Lung (tissue), 11 donors: ENCODE measurements at regions not wholly inside any gene's neighbourhood (a gene's known extent, or its start where the extent isn't known, plus 50 kb on each side); places are given as distances from the start of the nearest gene placed in this dataset.

Source experiments
- ATAC-seq: fragments of 200-7000 bp; cut with Tn5 transposase; one replicate; pipeline ENCODE4 v1.9.1; 2020; ENCODE audit warnings: moderate number of reproducible peaks; ENCODE audit not compliant: insufficient read depth, low FRiP score
- DNase-seq, 3 donors: peaks; one replicate each; pipeline ENCODE4 v3.0.0-alpha.2; 2013 to 2017
- H3K27ac ChIP-seq, 2 donors: one replicate each; pipeline ENCODE4 v1.5.1; 2013; ENCODE audit warnings: mild to moderate bottlenecking in 2 of 2, moderate library complexity in 2 of 2, control low read depth in 1 of 2, inconsistent platforms in 1 of 2, low read depth in 1 of 2, low read length in 1 of 2
- H3K27me3 ChIP-seq, 3 donors: one replicate each; pipeline ENCODE4 v1.5.1; 2013; ENCODE audit warnings: low read length in 2 of 3; ENCODE audit not compliant: control insufficient read depth in 3 of 3, insufficient read depth in 3 of 3
- H3K36me3 ChIP-seq, 4 donors: one replicate each; pipeline ENCODE4 v1.5.1; 2013; ENCODE audit warnings: low read length in 4 of 4, mild to moderate bottlenecking in 1 of 4, moderate library complexity in 1 of 4; ENCODE audit not compliant: control insufficient read depth in 4 of 4, insufficient read depth in 4 of 4
- H3K4me1 ChIP-seq, 5 donors: one replicate each; pipeline ENCODE4 v1.5.1; 2013; ENCODE audit warnings: low read length in 5 of 5, mild to moderate bottlenecking in 2 of 5, moderate library complexity in 1 of 5; ENCODE audit not compliant: control insufficient read depth in 5 of 5, insufficient read depth in 5 of 5
- H3K4me3 ChIP-seq: one replicate; pipeline ENCODE4 v1.5.1; 2013; ENCODE audit warnings: mild to moderate bottlenecking, control low read depth, moderate library complexity
- H3K9ac ChIP-seq, 2 donors: one replicate each; pipeline ENCODE4 v1.5.1; 2013; ENCODE audit warnings: low read length in 2 of 2, control low read depth in 1 of 2; ENCODE audit not compliant: insufficient read depth in 1 of 2
- H3K9me3 ChIP-seq, 4 donors: one replicate each; pipeline ENCODE4 v1.5.1; 2013; ENCODE audit warnings: low read length in 3 of 4, mild to moderate bottlenecking in 1 of 4, moderate library complexity in 1 of 4; ENCODE audit not compliant: control insufficient read depth in 4 of 4, insufficient read depth in 3 of 4
- WGBS, 2 donors: extraction: QIAGEN DNeasy Blood & Tissue Kit; methylation state at CpG; one replicate each; pipeline ENCODE4 v1.1.7; 2013; 5-methylcytosine and 5-hydroxymethylcytosine counted together
- TF ChIP-seq, protein P1 (sequence below): IDR thresholded peaks from 2 replicates; pipeline ENCODE4 v1.5.1; 2012; ENCODE audit warnings: mild to moderate bottlenecking; ENCODE audit errors: control extremely low read depth, extremely low read depth
- donor health status: control.
- donor health status: control.
- donor health status: Bipolar disorder and iron deficiency.
- donor health status: healthy.
- donor health status: DM: yes; HTN: yes; CAD: no.

DNA sequence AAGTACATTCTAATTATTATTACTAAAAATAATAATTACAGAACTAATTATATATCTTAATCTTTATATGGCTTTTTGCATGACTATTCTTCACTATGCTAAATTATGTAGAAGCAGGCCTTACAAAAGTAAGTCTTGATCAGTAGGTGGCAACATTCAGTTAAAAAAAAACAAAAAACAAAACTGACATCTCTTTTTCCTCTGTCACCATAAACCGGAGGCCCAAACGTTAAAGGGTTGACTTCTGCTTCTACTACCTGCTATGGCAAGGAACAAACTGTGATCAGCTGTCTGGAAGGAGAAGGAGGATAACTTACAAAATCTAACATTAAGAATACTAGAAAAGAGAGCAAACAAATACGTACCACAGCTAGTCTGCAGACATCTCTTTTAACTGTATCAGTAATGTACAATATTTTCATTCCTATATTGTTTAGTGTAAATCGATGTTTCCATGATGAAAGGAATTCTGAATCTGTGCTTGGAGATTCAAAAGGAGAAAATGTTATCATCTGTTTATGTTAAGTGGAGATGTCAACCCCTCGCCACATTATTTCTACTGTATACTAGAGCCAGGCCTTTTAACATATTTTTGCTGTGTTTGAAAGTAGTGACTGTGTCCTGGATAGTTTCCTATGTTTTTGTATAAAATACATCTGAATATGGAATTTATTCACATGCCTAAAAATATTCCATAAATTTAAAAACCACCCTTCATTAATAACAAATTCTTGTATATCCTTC is 1525.4 kb downstream of the SLITRK1 start:
- Histone ChIP-seq H3K4me3 (no peak overlapping the region), H3K4me1 (no peaks in the 10 kb centered on the region), H3K27me3 (no peaks in the 10 kb centered on the region), H3K9me3 (no peaks in the 10 kb centered on the region), H3K9ac (no peak overlapping the region), H3K36me3 (no peaks in the 10 kb centered on the region), H3K27ac (no peak overlapping the region)
- 47 to 50% methylated on average over 5 of the region's 5 CpGs for WGBS, 2 donors
- TF ChIP-seq, protein P1, sequence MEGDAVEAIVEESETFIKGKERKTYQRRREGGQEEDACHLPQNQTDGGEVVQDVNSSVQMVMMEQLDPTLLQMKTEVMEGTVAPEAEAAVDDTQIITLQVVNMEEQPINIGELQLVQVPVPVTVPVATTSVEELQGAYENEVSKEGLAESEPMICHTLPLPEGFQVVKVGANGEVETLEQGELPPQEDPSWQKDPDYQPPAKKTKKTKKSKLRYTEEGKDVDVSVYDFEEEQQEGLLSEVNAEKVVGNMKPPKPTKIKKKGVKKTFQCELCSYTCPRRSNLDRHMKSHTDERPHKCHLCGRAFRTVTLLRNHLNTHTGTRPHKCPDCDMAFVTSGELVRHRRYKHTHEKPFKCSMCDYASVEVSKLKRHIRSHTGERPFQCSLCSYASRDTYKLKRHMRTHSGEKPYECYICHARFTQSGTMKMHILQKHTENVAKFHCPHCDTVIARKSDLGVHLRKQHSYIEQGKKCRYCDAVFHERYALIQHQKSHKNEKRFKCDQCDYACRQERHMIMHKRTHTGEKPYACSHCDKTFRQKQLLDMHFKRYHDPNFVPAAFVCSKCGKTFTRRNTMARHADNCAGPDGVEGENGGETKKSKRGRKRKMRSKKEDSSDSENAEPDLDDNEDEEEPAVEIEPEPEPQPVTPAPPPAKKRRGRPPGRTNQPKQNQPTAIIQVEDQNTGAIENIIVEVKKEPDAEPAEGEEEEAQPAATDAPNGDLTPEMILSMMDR: no peak
- ATAC-seq (no peak), DNase-seq (peak in 2 of 3 donors; percentile 37 to 43)

DNA sequence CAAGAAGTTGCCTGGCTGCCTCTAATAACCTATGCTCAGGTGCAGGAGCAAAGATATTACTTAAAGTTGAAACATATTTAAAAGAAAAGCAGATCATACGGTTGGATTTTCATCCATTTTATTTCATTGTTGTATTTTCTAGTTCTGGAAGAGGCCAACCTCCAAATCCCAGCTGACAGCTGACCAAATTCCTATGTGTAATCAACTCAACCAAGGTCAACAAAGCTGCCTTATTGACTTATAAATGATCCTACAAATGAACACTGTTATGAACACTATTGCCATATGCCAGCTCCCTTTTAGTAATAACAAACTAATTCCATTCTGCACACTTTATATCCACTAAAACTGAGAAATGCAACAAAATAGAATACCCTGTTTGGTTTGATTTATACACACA is 1537.4 kb downstream of the SLITRK1 start:
- 84 to 96% methylated on average over 1 of the region's 1 CpG for WGBS, 2 donors
- no peak for ATAC-seq
- Histone ChIP-seq H3K4me1 (no peaks in the 10 kb centered on the region), H3K9ac (no peak overlapping the region), H3K4me3 (no peak overlapping the region), H3K27me3 (no peaks in the 10 kb centered on the region), H3K9me3 (no peaks in the 10 kb centered on the region), H3K36me3 (no peaks in the 10 kb centered on the region), H3K27ac (no peak overlapping the region)
- DNase-seq: no peak
- TF ChIP-seq, protein P1: no peak

DNA sequence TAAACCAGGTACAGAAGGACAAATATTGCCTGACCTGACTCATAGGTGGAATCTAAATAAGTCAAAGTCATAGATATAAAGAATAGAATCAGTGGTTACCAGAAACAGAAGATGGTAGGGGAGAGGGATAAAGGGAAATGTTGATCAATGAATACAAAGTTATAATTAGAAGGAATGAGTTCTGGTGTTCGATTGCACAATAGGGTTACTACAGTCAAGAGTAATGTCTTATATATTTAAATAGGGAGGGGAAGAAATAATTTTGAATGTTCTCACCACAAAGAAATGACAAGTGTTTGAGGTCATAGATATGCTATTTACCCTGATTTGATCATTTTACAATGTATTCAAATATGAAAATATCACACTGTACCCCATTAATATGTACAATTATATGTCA is 1541.2 kb downstream of the SLITRK1 start:
- no peaks in the 10 kb centered on the region for H3K9me3 ChIP-seq
- no peak overlapping the region for H3K9ac ChIP-seq
- ATAC-seq (no peak), DNase-seq (no peak)
- TF ChIP-seq, protein P1: no peak
- WGBS, 2 donors: 78 to 91% methylated on average over 1 of the region's 1 CpG
- H3K4me1 ChIP-seq: no peaks in the 10 kb centered on the region
- no peak overlapping the region for H3K27ac ChIP-seq
- H3K36me3 ChIP-seq: no peaks in the 10 kb centered on the region
- no peak overlapping the region for H3K4me3 ChIP-seq
- H3K27me3 ChIP-seq: no peaks in the 10 kb centered on the region

DNA sequence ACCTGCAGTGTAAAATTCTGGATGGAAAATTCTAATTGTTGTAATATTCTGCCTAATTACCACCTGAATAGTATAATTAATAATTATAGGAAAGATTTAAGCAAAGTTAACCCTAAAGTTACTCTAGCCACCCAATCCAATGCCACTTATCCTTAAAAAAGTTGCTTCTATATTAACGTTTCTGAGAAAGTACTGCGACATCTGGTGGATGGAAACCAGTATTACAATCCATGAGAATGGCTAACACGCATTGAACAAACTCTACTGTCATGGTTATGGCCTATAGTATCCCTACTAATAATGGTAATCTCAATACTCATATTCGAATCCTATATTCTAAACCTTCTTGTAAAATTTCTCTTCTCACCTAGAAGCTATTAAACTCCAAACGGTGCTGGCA is 1551.8 kb downstream of the SLITRK1 start:
- Histone ChIP-seq H3K36me3 (no peaks in the 10 kb centered on the region), H3K9ac (no peak overlapping the region), H3K27ac (no peak overlapping the region), H3K4me1 (no peaks in the 10 kb centered on the region), H3K9me3 (peaks cover 0 to 3% (median 1%) of the 10 kb centered on the region in 4 donors), H3K4me3 (no peak overlapping the region), H3K27me3 (peaks cover 0 to 8% (median 0%) of the 10 kb centered on the region in 3 donors)
- WGBS, 2 donors: 52 to 66% methylated on average over 5 of the region's 5 CpGs
- ATAC-seq (no peak), DNase-seq (peak in 1 of 3 donors; percentile 12)
- TF ChIP-seq, protein P1: no peak
